ENCODE measurements at regions not wholly inside any gene's neighbourhood (a gene's known extent, or its start where the extent isn't known, plus 50 kb on each side); places are given as distances from the start of the nearest gene placed in this dataset.

GRCh38 chr12:115898670-115899069, 378.8 kb downstream of the MED13L start:
- no peak overlapping the region for H3K4me2 ChIP-seq (ENCODE audit: unreplicated experiment)
- H3K36me3 ChIP-seq (ENCODE audit: low read depth): no peaks in the 10 kb centered on the region
- 22% methylated on average over 1 of the region's 1 CpG; no CpG with 5 or more reads in 1 of the 2 experiments for WGBS, 2 experiments (ENCODE audit: low coverage in 1 of 2, low lambda C conversion rate in 2 of 2, missing lambda C conversion rate in 2 of 2)

GRCh38 chr12:115897729-115898128, 379.8 kb downstream of the MED13L start:
- Histone ChIP-seq H3K27ac (no peak overlapping the region), H3K4me2 (ENCODE audit: unreplicated experiment) (no peak overlapping the region), H4K20me1 (ENCODE audit: insufficient read depth) (no peaks in the 10 kb centered on the region), H3K27me3 (replicated peaks; ENCODE audit: insufficient read depth) (peaks cover 20% of the 10 kb centered on the region), H3K4me1 (ENCODE audit: insufficient read depth) (no peaks in the 10 kb centered on the region), H2AFZ (no peak overlapping the region), H3K9me3 (ENCODE audit: low read depth) (no peaks in the 10 kb centered on the region), H3K9ac (no peak overlapping the region), H3K9me2 (ENCODE audit: insufficient read depth) (no peaks in the 10 kb centered on the region), H3K36me3 (ENCODE audit: low read depth) (no peaks in the 10 kb centered on the region), H3F3A (ENCODE audit: insufficient read depth) (no peaks in the 10 kb centered on the region), H3K4me3 (no peak overlapping the region), H3K79me2 (ENCODE audit: insufficient read depth) (no peaks in the 10 kb centered on the region)
- WGBS, 2 experiments (ENCODE audit: low coverage in 1 of 2, low lambda C conversion rate in 2 of 2, missing lambda C conversion rate in 2 of 2): 4% methylated on average over 3 of the region's 3 CpGs
- DNase-seq: peak; percentile 24
- in situ Hi-C loops (cut with MboI): no loop called here
- no peak for TF ChIP-seq EZH2phosphoT487 (IDR thresholded peaks at IDR 0.05; ENCODE audit: insufficient read depth, low read depth)

More at GRCh38 chr12:115898670-115899069, 378.8 kb downstream of the MED13L start:
- TF ChIP-seq EZH2phosphoT487 (IDR thresholded peaks at IDR 0.05; ENCODE audit: insufficient read depth, low read depth): no peak
- no peak for TF ChIP-seq EZH2 (IDR thresholded peaks at IDR 0.05; ENCODE audit: insufficient read depth, poor library complexity, severe bottlenecking)
- Histone ChIP-seq H4K20me1 (ENCODE audit: insufficient read depth) (no peaks in the 10 kb centered on the region), H3K27ac (no peak overlapping the region), H3K27me3 (replicated peaks; ENCODE audit: insufficient read depth) (peaks cover 28% of the 10 kb centered on the region), H3K9me2 (ENCODE audit: insufficient read depth) (no peaks in the 10 kb centered on the region), H3K4me1 (ENCODE audit: insufficient read depth) (no peaks in the 10 kb centered on the region), H3K9me3 (ENCODE audit: low read depth) (no peaks in the 10 kb centered on the region), H3K4me3 (no peak overlapping the region), H3K9ac (no peak overlapping the region), H2AFZ (no peak overlapping the region), H3F3A (ENCODE audit: insufficient read depth) (no peaks in the 10 kb centered on the region), H3K79me2 (ENCODE audit: insufficient read depth) (no peaks in the 10 kb centered on the region)
- no peak for DNase-seq
- in situ Hi-C loops (cut with MboI): no loop called here

DNA sequence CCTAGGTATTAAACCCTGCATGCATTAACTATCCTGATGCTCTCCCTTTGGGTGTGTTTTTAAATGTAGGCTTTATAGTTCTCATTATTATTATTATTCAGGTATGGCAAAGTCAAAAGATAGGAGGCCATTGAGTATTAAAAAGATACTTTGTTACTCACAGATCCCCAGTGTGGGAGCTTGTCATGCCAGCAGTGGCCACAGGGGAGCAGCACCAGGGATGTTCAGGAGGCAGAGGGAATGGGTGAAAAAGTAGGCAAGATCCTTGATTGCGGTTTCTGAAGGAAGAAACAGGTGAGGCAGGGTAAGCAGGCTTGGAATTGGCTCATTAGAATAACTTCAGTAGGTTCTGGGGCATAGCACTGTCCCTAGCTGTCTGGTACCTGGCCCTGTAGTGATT, 382.2 kb downstream of the MED13L start:
- Histone ChIP-seq H3K4me3 (no peak overlapping the region), H3K36me3 (ENCODE audit: low read depth) (no peaks in the 10 kb centered on the region), H2AFZ (no peak overlapping the region), H3F3A (ENCODE audit: insufficient read depth) (no peaks in the 10 kb centered on the region), H3K9me2 (ENCODE audit: insufficient read depth) (no peaks in the 10 kb centered on the region), H3K27ac (no peak overlapping the region), H3K9ac (no peak overlapping the region), H3K9me3 (ENCODE audit: low read depth) (no peaks in the 10 kb centered on the region), H3K4me2 (ENCODE audit: unreplicated experiment) (no peak overlapping the region), H3K27me3 (replicated peaks; ENCODE audit: insufficient read depth) (peaks cover 9% of the 10 kb centered on the region), H3K79me2 (ENCODE audit: insufficient read depth) (no peaks in the 10 kb centered on the region), H3K4me1 (ENCODE audit: insufficient read depth) (no peaks in the 10 kb centered on the region), H4K20me1 (ENCODE audit: insufficient read depth) (no peaks in the 10 kb centered on the region)
- TF ChIP-seq EZH2phosphoT487 (IDR thresholded peaks at IDR 0.05; ENCODE audit: insufficient read depth, low read depth) (no peak), EZH2 (IDR thresholded peaks at IDR 0.05; ENCODE audit: insufficient read depth, poor library complexity, severe bottlenecking) (no peak)
- DNase-seq: peak; percentile 21
- 56 to 78% methylated on average over 1 of the region's 1 CpG for WGBS, 2 experiments (ENCODE audit: low coverage in 1 of 2, low lambda C conversion rate in 2 of 2, missing lambda C conversion rate in 2 of 2)
- in situ Hi-C loops (cut with MboI): no loop called here

- H2AFZ ChIP-seq: no peak overlapping the region
- H3K9me3 ChIP-seq (ENCODE audit: low read depth): no peaks in the 10 kb centered on the region
- H3K27me3 ChIP-seq (replicated peaks; ENCODE audit: insufficient read depth): no peaks in the 10 kb centered on the region; the same call in 1 of the 2 replicates
- H3K9me2 ChIP-seq (ENCODE audit: insufficient read depth): no peaks in the 10 kb centered on the region
- no peak overlapping the region for H3K4me2 ChIP-seq (ENCODE audit: unreplicated experiment)
- no peak for DNase-seq
- H3K36me3 ChIP-seq (ENCODE audit: low read depth): no peaks in the 10 kb centered on the region
- no peak overlapping the region for H3K9ac ChIP-seq
- no peak overlapping the region for H3K27ac ChIP-seq
- no peaks in the 10 kb centered on the region for H3F3A ChIP-seq (ENCODE audit: insufficient read depth)
- no peak for TF ChIP-seq EZH2 (IDR thresholded peaks at IDR 0.05; ENCODE audit: insufficient read depth, poor library complexity, severe bottlenecking)
- no peak for TF ChIP-seq EZH2phosphoT487 (IDR thresholded peaks at IDR 0.05; ENCODE audit: insufficient read depth, low read depth)
- WGBS, 2 experiments (ENCODE audit: low coverage in 1 of 2, low lambda C conversion rate in 2 of 2, missing lambda C conversion rate in 2 of 2): 42 to 46% methylated on average over 6 of the region's 6 CpGs
- H3K79me2 ChIP-seq (ENCODE audit: insufficient read depth): no peaks in the 10 kb centered on the region
- no peaks in the 10 kb centered on the region for H3K4me1 ChIP-seq (ENCODE audit: insufficient read depth)
- in situ Hi-C loops (cut with MboI): no loop called here
- H4K20me1 ChIP-seq (ENCODE audit: insufficient read depth): no peaks in the 10 kb centered on the region
- no peak overlapping the region for H3K4me3 ChIP-seq
Measured at GRCh38 chr12:115891556-115892164, 385.8 kb downstream of the MED13L start.

- H3K9me2 ChIP-seq (ENCODE audit: insufficient read depth): no peaks in the 10 kb centered on the region
- H3K27me3 ChIP-seq (replicated peaks; ENCODE audit: insufficient read depth): peaks cover 6% of the 10 kb centered on the region
- no peaks in the 10 kb centered on the region for H3F3A ChIP-seq (ENCODE audit: insufficient read depth)
- no peak overlapping the region for H3K27ac ChIP-seq
- no peak overlapping the region for H3K4me2 ChIP-seq (ENCODE audit: unreplicated experiment)
- H4K20me1 ChIP-seq (ENCODE audit: insufficient read depth): no peaks in the 10 kb centered on the region
- DNase-seq: no peak
- H3K36me3 ChIP-seq (ENCODE audit: low read depth): no peaks in the 10 kb centered on the region
- in situ Hi-C loops (cut with MboI): no loop called here
- no peaks in the 10 kb centered on the region for H3K4me1 ChIP-seq (ENCODE audit: insufficient read depth)
- no peak overlapping the region for H3K4me3 ChIP-seq
- 81 to 88% methylated on average over 4 of the region's 4 CpGs for WGBS, 2 experiments (ENCODE audit: low coverage in 1 of 2, low lambda C conversion rate in 2 of 2, missing lambda C conversion rate in 2 of 2)
- TF ChIP-seq EZH2 (IDR thresholded peaks at IDR 0.05; ENCODE audit: insufficient read depth, poor library complexity, severe bottlenecking) (no peak), EZH2phosphoT487 (IDR thresholded peaks at IDR 0.05; ENCODE audit: insufficient read depth, low read depth) (no peak)
- H3K79me2 ChIP-seq (ENCODE audit: insufficient read depth): no peaks in the 10 kb centered on the region
- H2AFZ ChIP-seq: no peak overlapping the region
- no peaks in the 10 kb centered on the region for H3K9me3 ChIP-seq (ENCODE audit: low read depth)
- no peak overlapping the region for H3K9ac ChIP-seq
Measured at GRCh38 chr12:115886666-115887065, 390.8 kb downstream of the MED13L start.

All from GM23248 (cell line).